Suprapubic skin (tissue), 4 donors: ENCODE measurements at regions not wholly inside any gene's neighbourhood (a gene's known extent, or its start where the extent isn't known, plus 50 kb on each side); places are given as distances from the start of the nearest gene placed in this dataset.

Experiments used
- CTCF ChIP-seq, 2 donors: fragments of 200-600 bp in 1 of 2; fragments of 450-650 bp in 1 of 2; sonication (generic) in 1 of 2; IDR thresholded peaks; one replicate each; pipeline ENCODE4 v1.5.1; 2016 to 2019; ENCODE audit warnings: antibody characterized with exemption in 2 of 2, mild to moderate bottlenecking in 1 of 2, moderate library complexity in 1 of 2
- EP300 ChIP-seq: sonication (generic); formaldehyde crosslinking; IDR thresholded peaks from one replicate; pipeline ENCODE4 v1.6.1; 2017; ENCODE audit warnings: antibody characterized with exemption
- POLR2A ChIP-seq, 2 donors: fragments of 450-650 bp; IDR thresholded peaks; one replicate each; pipeline ENCODE4 v1.6.1; 2017; ENCODE audit warnings: antibody characterized with exemption in 2 of 2, mild to moderate bottlenecking in 2 of 2, moderate library complexity in 2 of 2
- POLR2AphosphoS5 ChIP-seq, 3 donors: sonication (generic); formaldehyde crosslinking; IDR thresholded peaks; one replicate each; pipeline ENCODE4 v1.6.1; 2017; ENCODE audit warnings: antibody characterized with exemption in 3 of 3

- TF ChIP-seq POLR2AphosphoS5 (IDR thresholded peaks at IDR 0.05) (no peak), EP300 (no peak), CTCF (IDR thresholded peaks at IDR 0.05) (no peak), POLR2A (IDR thresholded peaks at IDR 0.05) (no peak)
Measured at GRCh38 chr6:169341065-169341464, 87.4 kb upstream of the THBS2 start.
